RCC 7860 (cell line): ENCODE measurements at regions not wholly inside any gene's neighbourhood (a gene's known extent, or its start where the extent isn't known, plus 50 kb on each side); places are given as distances from the start of the nearest gene placed in this dataset.

ENCODE experiments used
- DNase-seq: peaks from one replicate; pipeline ENCODE4 v3.0.0-alpha.2; 2015; ENCODE audit warnings: low spot score
- FAIRE-seq: peaks from 2 replicates; lab custom pipeline; 2012; peaks lifted over from hg19 to GRCh38; lab: Jason Lieb, UNC

DNA sequence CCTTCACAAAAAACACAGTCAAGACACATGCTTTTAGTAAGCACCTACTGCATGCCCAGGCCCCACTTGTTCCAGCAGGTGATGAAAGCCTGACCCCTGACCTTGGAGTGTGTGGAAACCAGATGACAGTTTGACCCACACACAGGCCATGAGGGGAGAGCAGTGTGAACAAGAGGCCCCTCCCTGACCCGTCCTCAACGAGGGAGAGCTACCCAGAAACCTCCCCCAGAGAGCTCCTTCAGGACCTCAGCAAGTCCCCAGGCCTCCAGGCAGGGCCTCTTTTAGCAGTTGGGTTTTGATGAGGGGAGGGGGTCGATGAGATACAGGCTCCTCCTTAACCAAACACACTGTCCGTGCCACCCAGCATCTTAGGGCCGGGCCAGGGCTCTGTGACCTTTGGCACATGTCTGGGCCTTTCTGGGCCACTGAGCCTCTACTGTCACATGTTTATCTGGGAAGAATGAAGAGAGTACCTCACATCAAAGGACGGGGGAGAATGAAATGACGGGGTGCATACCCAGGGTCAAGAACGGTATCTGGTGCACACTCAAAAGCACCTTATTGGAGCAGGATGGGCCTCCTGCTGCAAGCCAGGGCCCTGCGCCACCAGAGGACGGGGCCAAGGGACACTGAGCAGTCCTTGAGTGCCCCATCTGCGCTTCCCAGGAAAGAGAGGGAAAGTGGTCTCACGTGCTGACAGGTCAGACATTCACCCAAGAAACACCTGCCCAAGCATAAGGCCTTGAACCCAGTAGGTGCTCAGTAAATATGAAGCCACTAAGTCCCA lies 202.6 kb upstream of the ZMIZ1 start:
- DNase-seq (no peak), FAIRE-seq (no peak)

DNA sequence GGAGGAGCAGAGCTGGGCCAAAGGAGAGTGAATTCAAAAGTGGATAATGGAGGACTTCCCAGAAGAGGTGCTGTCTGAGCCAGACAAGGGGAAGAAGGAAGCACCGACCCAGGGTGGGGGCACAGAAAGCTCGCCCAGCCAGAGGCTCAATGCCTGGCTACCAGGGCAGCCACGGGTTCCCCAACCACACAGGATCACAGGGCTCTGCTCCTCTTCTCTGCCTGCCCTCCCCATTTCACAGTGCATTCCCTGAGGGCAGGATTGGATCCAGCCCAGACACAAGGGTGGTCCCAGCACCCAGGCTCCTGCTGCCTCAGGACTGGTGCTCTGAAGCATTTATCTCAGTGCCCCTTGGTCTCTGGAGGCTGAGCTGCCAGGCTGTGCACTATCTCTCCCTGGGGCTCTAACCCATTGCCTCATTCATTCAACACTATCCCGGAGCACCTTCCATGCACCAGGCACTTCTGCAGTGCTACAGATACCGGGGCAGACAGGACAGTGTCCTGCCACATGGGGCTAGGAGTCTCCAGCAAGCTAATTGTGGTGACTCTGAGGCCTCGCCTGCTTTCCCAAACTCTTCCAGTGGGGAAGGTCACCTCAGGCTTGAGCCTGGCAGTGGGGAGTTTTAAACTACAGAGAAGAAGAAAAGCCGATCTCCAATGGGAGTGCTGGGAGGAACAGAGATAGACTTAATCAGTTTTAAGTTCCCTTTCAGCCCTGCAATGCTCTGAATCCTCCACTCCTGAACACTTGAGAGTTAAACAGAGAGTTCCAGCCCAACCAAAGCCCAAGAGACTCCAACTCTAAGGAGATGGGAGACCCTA lies 201.8 kb upstream of the ZMIZ1 start:
- DNase-seq, result no peak
- FAIRE-seq, result no peak

- no peak for DNase-seq
- FAIRE-seq, result no peak
Measured at GRCh38 chr10:78867555-78867939, 201.2 kb upstream of the ZMIZ1 start.

GRCh38 chr10:78868048-78868447 lies 200.7 kb upstream of the ZMIZ1 start:
- no peak for DNase-seq

GRCh38 chr10:78868456-78868855 lies 200.3 kb upstream of the ZMIZ1 start:
- FAIRE-seq (no peak), DNase-seq (no peak)

More at GRCh38 chr10:78868048-78868447, 200.7 kb upstream of the ZMIZ1 start:
- no peak for FAIRE-seq

- no peak for DNase-seq
- no peak for FAIRE-seq
Measured at GRCh38 chr10:78868861-78869260, 199.9 kb upstream of the ZMIZ1 start.

- DNase-seq, result no peak
- no peak for FAIRE-seq
Measured at GRCh38 chr10:78869508-78870454, 199.0 kb upstream of the ZMIZ1 start.

GRCh38 chr10:78870458-78870857 lies 198.3 kb upstream of the ZMIZ1 start:
- no peak for FAIRE-seq
- no peak for DNase-seq

DNA sequence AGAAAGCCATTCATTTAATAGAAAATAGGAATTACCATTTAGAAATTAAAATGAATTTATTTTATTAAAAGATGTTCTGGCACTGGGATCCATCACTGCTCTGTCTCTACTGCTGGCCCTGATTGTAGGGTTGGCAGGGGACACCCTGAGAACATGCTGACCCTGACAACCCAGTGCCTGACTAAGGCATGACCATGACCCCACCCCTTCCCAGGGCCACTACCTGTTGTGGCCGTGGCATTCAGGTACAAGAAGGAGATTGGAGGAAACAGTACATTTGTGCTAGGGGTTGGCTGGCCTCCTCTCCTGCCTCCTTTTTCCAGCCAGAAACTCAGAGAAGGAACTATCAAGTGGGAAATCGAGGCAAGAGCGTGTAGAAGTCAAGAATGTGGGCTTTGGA lies 197.0 kb upstream of the ZMIZ1 start:
- DNase-seq (no peak), FAIRE-seq (no peak)

- DNase-seq, result no peak
- no peak for FAIRE-seq
Measured at GRCh38 chr10:78873413-78873812, 195.4 kb upstream of the ZMIZ1 start.

DNA sequence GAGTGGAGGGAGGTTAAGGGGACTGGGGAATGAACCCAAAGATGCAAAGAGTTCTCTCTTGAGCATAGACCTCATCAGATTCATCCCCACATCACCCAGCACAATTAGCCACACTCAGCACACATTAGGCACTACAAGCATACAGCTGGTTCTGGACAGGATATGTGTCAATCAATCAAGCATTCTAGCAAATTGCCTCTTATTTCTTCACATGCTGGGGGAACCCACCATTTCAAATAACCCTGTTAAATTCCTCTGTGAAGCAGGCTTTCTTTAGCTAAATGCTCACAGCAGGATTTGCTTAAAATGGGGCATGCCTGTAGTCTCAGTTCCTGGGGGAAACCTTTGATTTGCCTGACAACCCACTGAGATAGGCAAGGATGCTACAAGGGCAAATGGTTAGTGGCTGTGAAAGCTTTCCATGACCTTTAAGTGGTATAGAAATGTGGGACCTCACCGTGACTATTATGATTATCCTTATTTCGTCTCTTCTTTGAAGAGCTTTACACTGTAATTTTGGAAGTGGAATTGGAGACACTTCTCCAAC lies 193.4 kb upstream of the ZMIZ1 start:
- FAIRE-seq (no peak), DNase-seq (no peak)

GRCh38 chr10:78875932-78876331 lies 192.8 kb upstream of the ZMIZ1 start:
- no peak for FAIRE-seq

GRCh38 chr10:78876449-78876848 lies 192.3 kb upstream of the ZMIZ1 start:
- DNase-seq (no peak), FAIRE-seq (no peak)

More at GRCh38 chr10:78875932-78876331, 192.8 kb upstream of the ZMIZ1 start:
- no peak for DNase-seq

DNA sequence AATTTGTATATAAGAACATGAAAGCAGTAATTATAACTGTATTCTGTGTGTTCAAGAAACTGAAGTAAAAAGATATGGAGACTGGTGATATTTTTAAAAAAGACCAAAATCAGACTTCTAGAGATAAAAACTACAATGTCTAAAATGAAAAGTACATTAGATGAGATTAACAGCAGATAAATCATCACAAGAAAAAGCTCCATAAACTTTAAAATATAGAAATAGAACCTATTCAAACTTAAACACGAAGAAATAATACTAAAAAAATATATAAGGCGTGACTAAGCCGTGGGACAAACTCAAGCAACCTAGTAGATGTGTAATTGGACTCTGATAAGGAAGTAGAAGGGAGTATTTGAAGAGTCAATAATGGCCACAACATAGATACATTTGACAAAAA lies 189.1 kb upstream of the ZMIZ1 start:
- DNase-seq, result no peak
- no peak for FAIRE-seq

DNA sequence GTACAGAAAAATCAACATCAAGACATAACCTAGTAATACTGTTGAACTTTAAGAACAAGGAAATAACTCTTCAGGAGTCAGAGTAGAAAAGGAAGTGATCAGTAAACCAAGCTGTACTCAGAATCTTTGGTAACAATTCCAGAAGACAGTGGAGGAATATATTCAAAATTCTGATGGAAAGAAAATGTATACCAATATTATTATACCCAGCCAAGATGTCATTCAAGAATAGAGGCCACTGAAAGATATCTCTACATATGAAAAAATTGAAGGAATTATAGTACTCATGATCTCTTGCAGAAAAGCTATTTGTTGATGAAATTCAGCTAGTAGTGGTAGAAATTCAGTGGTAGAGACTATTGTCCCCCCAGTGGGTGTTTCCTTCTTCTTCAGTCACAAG lies 182.6 kb upstream of the ZMIZ1 start:
- DNase-seq (no peak), FAIRE-seq (no peak)

DNA sequence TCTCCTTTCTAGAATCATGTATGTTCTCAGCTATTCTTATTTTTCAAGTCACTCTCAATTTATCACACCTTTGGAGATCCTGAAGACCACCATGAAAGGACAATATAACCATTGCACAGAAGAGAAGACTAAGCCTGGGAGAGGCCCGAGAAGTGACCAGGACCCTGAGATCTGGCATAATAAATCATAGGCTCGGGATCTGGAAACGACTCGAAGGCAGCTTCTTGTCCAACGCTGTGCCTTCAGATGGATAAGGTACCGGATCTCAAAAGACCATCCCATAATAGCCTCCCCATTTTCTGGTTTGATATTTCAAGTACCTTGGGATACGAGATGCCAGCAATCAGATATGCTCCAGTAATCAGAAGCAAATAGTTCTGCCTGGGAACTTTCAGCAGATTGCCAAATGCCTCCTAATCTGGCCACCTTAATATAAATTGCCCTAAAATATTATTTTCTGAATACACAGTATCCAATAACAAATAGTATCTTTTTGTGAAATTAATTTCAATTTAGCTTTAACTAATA lies 179.2 kb upstream of the ZMIZ1 start:
- DNase-seq (no peak), FAIRE-seq (no peak)

DNA sequence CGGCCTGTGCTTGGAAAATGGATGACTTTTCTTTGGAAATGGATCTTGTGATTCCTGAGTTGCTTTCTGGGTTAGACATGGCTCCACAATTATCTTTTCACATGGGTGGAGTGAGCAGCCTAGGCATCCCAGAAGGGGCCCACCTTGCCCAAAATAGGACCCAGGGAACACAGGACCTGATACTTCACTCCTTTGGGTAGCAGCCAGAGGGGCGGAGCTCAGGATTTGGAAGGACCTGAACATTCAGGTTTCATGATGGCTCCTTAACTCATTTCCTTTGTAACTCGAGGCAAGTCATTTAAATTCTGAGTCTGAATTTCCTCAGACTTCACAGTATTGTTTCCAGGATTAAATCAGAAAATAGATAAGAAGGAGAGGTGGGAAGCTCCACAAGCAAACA lies 178.3 kb upstream of the ZMIZ1 start:
- no peak for FAIRE-seq
- DNase-seq, result no peak

DNA sequence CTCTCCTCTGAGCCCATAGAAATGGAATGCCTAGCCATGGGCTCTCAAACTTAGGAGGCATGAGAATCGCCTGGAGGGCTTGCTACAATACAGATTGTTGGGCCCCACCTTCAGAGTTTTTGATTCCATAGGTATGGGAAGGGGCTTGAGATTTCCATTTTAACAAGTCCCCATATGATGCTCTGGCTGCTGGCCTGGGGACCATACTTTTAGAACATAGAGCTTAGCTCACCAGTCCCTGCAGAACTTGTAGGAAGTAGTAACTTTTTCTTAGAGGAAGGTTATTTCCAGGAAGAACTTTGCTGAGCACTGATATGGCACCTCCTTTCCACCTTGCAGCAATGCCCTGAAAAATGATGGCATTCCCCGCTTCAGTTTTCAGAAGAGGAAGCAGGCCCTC lies 177.0 kb upstream of the ZMIZ1 start:
- no peak for DNase-seq
- FAIRE-seq, result no peak

GRCh38 chr10:78892338-78893176 lies 176.2 kb upstream of the ZMIZ1 start:
- no peak for FAIRE-seq
- DNase-seq, result no peak

DNA sequence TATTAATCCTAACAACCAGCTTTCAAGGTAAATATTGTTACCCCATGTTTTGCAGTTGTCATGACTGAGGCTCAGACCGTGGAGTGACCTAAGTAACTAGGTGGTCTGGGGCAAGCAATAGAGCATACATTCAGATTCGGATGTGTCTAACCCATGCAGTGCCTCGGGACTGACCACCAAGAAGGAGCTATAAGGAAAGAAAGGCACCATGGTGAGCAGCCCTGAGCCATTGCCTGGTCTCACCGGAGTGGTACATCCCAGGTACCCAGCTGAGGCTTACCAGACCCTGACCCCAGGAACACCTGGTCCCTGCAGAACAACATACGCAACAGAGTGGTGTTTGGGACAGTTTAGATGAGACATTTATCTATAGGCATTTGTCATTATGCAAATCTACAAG lies 175.5 kb upstream of the ZMIZ1 start:
- DNase-seq (no peak), FAIRE-seq (no peak)
